Smooth muscle cell of the brain vasculature (primary cell): ENCODE measurements at regions not wholly inside any gene's neighbourhood (a gene's known extent, or its start where the extent isn't known, plus 50 kb on each side); places are given as distances from the start of the nearest gene placed in this dataset.

Experiments used
- DNase-seq: peaks from one replicate; pipeline ENCODE4 v3.0.0-alpha.2; 2012; ENCODE audit warnings: low read depth, low spot score

- DNase-seq: no peak
Observed at GRCh38 chr11:127182586-127183203, 182.1 kb upstream of the KIRREL3 start.

GRCh38 chr11:127157225-127157624 is 156.7 kb upstream of the KIRREL3 start:
- no peak for DNase-seq

GRCh38 chr11:127149410-127149809 is 148.8 kb upstream of the KIRREL3 start:
- DNase-seq: no peak

GRCh38 chr11:127143251-127143650 is 142.7 kb upstream of the KIRREL3 start:
- no peak for DNase-seq

DNA sequence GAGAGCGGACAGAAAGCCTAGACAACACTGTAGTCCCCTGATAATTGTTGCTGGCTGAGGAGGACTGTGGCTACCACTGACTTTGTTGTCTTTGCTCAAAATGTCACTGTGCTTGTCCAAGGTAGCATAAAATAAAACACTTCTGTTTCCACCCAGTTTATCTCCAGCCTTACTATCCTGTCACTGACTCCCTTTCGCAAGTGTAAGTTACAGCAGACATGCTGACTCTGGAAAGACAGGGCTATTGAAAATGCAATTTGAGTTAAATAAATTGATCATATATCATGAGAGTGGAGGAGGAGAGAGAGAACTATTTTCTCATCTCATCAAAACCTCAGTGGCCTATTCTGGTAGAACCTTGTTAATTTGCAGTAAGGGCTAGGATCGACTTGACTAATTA is 138.0 kb upstream of the KIRREL3 start:
- DNase-seq: no peak

DNA sequence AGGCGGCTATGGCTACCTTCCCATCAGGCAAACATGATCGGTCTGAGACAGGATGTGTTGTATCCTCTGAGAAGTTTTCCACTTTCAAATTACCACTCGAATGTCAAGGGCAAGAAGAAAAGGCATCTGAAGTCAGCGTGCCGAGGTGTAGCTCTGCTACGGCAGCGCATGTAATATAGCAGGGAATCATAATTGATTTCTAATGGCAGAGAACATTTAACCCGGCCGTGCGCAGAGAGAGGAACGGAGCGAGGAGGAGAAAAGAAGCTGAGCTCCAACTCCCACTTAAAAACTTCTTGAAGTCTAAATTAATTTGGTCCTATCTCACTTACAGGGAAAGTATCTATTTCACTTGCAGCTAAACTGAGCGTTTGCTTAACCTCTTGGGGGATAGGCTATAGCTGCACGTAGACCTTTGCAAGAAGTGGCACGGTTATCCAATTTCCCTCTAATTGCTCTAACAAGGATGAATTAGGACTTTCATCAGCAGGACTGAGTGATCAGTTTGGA is 137.3 kb upstream of the KIRREL3 start:
- DNase-seq: no peak

DNA sequence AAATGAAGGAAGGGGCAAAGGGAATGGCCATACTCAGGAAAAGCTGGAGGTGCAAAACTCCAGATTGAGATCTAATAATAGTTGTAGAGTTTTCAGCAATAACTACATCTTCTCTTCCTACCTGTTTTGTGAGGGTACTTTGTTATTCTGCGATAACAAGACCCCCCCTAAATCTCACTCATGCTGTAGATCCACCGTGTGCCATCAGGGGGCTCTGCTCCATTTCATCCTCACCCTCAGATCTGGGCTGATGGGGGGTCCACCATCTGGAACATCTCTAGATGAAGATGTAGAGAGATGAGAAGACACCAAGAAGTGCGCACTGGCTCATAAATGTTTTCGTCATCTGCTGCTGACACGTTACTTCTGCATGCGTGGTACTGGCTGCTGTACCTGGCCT is 135.9 kb upstream of the KIRREL3 start:
- DNase-seq: no peak

DNA sequence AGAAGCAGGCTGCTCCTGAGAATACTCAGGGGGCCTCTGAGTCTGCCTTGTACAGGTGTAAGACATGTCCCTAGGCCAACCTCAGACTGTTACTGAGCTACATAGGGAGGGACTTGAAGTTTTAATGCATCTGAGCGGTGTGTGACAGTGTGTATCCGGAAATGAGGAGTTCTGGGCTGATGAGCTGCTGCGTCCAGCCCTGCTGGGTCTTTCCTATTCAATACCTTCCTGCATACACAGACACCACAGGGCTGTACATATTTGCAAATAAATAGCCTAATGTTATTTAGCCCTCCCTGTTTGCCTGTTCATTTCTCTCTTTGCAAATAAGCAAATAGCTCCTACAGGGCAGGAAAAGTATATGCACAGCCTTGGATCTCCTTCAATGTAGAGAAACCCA is 134.7 kb upstream of the KIRREL3 start:
- no peak for DNase-seq

GRCh38 chr11:127133061-127133460 is 132.5 kb upstream of the KIRREL3 start:
- no peak for DNase-seq

GRCh38 chr11:127130321-127130720 is 129.8 kb upstream of the KIRREL3 start:
- no peak for DNase-seq

GRCh38 chr11:127126986-127127385 is 126.4 kb upstream of the KIRREL3 start:
- DNase-seq: no peak

GRCh38 chr11:127119356-127119755 is 118.8 kb upstream of the KIRREL3 start:
- no peak for DNase-seq

GRCh38 chr11:127118811-127119210 is 118.2 kb upstream of the KIRREL3 start:
- no peak for DNase-seq

DNA sequence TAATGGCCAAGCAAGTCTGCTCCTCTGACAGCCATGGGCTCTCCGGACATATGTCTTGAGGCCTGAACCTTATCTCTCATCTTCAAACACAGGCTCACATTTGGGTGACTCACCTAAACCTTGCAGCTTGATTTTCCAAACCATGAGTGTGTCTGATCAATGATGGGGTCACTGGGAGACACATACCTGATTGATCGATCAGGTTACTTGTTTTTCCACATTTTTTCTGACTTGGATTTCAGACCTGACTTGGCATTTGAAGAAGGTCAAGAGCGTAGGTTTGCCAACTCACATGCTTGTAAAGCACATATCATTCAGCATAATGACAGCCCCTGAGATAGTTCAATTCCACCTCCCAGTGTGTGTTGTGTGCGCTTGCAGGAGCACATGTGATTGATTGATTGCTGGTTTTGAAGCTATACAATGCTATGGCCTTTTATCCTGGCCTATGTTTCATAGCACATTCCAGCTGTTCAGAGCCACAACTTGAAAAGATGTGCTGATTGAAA is 116.7 kb upstream of the KIRREL3 start:
- no peak for DNase-seq

- DNase-seq: no peak
Observed at GRCh38 chr11:127115844-127116243, 115.3 kb upstream of the KIRREL3 start.

DNA sequence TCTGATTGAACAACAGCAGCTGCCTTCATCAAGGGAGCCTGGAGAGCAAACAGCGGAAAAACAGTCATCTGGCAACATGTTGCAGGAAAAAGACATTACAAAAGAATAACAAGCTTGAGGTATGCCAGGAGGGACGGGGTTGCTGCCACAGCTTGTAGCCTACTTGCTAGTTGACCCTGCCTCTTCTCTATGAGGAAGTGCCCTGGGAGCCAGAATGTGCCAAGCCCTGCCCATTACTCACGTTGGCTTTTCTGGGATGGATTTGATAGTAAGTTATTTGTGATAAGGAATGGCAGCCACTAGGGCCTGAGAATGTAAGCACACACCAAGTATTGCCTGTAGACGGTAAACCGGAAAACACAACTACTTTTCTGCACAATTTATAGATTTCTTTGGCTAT is 113.5 kb upstream of the KIRREL3 start:
- DNase-seq: no peak

DNA sequence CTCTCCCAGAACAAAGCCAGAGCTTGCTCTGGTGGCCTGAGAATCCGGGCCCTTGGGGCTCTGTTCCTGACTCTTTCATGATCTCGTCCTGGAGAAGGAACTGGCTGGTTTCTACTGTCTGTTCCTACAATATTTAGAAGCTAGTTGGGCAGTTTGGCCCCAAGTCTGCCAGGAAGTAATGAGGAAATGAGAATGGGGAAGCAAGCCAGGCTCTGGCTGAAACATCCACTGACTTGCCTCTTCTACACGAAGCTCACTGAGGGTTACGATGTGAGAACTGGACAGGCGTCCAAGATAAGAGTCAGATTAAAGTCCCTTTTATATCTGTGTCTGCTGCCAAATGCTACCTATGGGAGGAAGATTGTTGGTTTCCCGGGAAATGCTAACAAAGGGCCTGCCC is 110.0 kb upstream of the KIRREL3 start:
- no peak for DNase-seq

GRCh38 chr11:127109796-127110480 is 109.4 kb upstream of the KIRREL3 start:
- DNase-seq: no peak

DNA sequence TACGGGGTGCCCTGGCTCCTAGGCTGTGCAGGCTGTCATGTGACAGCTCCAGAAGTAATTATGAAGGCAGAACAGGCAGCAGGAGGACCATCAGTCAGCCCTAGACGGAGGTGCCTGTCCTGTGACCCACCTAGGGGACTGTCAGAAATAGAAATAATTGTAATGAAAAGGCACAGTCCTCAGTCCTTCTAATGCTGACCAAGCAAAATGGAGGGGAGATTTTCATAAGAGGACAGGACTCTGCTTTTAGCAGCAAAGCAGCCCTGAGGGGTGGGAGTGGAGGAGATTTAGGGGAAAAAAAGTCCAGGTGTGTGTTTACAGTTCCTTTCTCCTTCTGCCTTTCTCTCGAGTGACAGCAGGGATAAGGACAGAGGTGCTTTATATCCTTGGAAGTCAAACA is 108.3 kb upstream of the KIRREL3 start:
- no peak for DNase-seq

- DNase-seq: no peak
Observed at GRCh38 chr11:127106938-127107337, 106.4 kb upstream of the KIRREL3 start.

DNA sequence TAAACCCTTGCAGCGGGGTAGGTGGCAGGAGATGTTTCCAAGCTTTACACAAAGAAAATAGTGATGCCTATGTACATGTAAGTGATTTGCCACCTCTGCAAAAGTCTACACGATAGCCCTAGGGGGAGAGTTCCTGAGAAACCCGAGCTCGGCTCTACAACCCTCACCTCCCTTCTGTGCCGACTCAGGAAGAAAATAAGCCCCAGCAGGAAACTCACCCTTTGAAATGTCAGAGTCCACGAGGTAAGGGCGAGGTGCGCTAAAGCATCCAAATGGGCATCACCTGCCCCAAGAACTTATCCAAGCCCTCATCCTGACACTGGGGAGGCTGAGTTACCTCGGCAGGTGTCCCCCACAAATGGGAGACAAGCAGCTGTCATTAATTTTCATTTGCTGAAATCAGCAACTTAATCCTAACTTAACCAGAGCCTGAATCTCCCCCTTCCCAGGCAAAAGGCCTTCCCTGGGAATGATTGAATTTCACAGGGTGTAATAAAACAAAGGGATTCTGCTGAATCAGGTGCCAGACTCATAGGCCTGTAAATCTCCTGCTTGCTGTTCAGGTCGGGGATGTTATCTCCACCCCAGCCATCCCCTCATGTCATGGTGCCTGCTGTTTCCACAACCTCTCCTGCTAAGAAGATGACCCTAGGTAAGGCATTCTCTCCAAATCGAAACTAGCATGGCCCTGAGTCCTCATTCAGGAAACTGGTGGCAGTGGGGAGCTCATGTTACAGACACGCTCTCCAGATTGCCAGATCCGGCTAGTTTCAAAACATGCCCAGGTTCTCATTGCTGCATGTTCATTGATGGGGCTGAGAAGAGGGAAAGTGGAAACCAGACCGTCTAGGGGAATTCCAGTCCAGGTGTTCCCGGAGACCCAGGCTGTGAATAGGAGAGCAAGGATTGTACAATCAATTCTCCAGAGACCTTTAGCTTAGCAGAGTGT is 105.3 kb upstream of the KIRREL3 start:
- no peak for DNase-seq
